Ovary (tissue), 3 donors: ENCODE measurements at regions not wholly inside any gene's neighbourhood (a gene's known extent, or its start where the extent isn't known, plus 50 kb on each side); places are given as distances from the start of the nearest gene placed in this dataset.

ENCODE experiments used
- CTCF ChIP-seq, 3 donors: fragments of 450-650 bp in 2 of 3; fragments of 200-600 bp in 1 of 3; IDR thresholded peaks; one replicate each; pipeline versions ENCODE4 v1.5.1 to v1.8.0; 2016 to 2022; ENCODE audit warnings: antibody characterized with exemption in 3 of 3, mild to moderate bottlenecking in 1 of 3
- EP300 ChIP-seq: sonication (generic); formaldehyde crosslinking; IDR thresholded peaks from one replicate; pipeline ENCODE4 v1.6.1; 2017; ENCODE audit warnings: antibody characterized with exemption
- POLR2A ChIP-seq: fragments of 450-650 bp; IDR thresholded peaks from one replicate; pipeline ENCODE4 v1.6.1; 2017; ENCODE audit warnings: antibody characterized with exemption, mild to moderate bottlenecking, moderate library complexity
- donor health status: DM: no; HTN: no; CAD: no.

GRCh38 chr10:30705625-30706149 is 76.1 kb upstream of the LYZL2 start:
- TF ChIP-seq CTCF (IDR thresholded peaks at IDR 0.05) (no peak), POLR2A (no peak), EP300 (no peak)
